ENCODE measurements at regions not wholly inside any gene's neighbourhood (a gene's known extent, or its start where the extent isn't known, plus 50 kb on each side); places are given as distances from the start of the nearest gene placed in this dataset.

DNA sequence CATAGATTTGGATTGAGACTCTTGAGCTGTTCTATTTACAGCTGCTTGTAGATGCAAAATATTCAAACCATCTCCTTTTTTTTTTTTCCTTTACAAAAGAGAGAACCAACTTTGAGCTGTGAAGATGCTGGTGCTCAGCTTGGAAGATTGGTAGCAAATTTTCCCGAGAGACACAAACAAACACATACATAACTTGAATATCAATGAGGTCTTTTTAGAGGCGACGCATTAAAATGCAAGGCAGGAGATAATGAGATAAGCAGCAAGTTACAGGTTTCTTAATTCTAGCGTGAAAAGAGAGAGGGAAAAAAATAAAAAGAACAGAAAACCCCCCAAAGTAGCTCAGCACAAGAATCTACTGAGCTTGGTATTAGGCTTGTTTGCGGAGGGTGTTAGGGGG lies 247.0 kb upstream of the SORL1-AS1 start:
- no peaks in the 10 kb centered on the region for H3K36me3 ChIP-seq (ENCODE audit: insufficient read depth, low read length)
- TF ChIP-seq EP300 (conservative IDR thresholded peaks at IDR 0.05; ENCODE audit: poor library complexity, severe bottlenecking) (no peak), TAF1 (IDR thresholded peaks at IDR 0.05; ENCODE audit: low read depth) (no peak), REST (IDR thresholded peaks at IDR 0.05; ENCODE audit: borderline replicate concordance) (no peak)
- no peaks in the 10 kb centered on the region for H3K79me2 ChIP-seq (replicated peaks; ENCODE audit: insufficient read depth, low read length)
- H3F3A ChIP-seq (ENCODE audit: insufficient read depth, low read length, poor library complexity, severe bottlenecking): no peaks in the 10 kb centered on the region
- H3K27ac ChIP-seq (ENCODE audit: low read length): no peak overlapping the region
- H4K20me1 ChIP-seq (ENCODE audit: insufficient read depth): no peaks in the 10 kb centered on the region
- no peak overlapping the region for H3K4me3 ChIP-seq (ENCODE audit: low read length)
- no peak overlapping the region for H2AFZ ChIP-seq (ENCODE audit: low read depth, low read length)
- no peaks in the 10 kb centered on the region for H3K9me2 ChIP-seq (ENCODE audit: insufficient read depth, low read length)
- H3K4me2 ChIP-seq (ENCODE audit: low read length): no peak overlapping the region
- no peaks in the 10 kb centered on the region for H3K27me3 ChIP-seq (ENCODE audit: insufficient read depth, low read depth, low read length)
- H3K9ac ChIP-seq (ENCODE audit: low read length): no peak overlapping the region
- no peaks in the 10 kb centered on the region for H3K9me3 ChIP-seq (ENCODE audit: low read length)

GRCh38 chr11:121696931-121697670 lies 244.3 kb upstream of the SORL1-AS1 start:
- Histone ChIP-seq H4K20me1 (ENCODE audit: insufficient read depth) (no peaks in the 10 kb centered on the region), H3K4me2 (ENCODE audit: low read length) (no peak overlapping the region), H3K36me3 (ENCODE audit: insufficient read depth, low read length) (no peaks in the 10 kb centered on the region), H3K79me2 (replicated peaks; ENCODE audit: insufficient read depth, low read length) (no peaks in the 10 kb centered on the region), H3K9me3 (ENCODE audit: low read length) (no peaks in the 10 kb centered on the region), H3K27me3 (ENCODE audit: insufficient read depth, low read depth, low read length) (no peaks in the 10 kb centered on the region), H3K27ac (ENCODE audit: low read length) (no peak overlapping the region), H3K4me3 (ENCODE audit: low read length) (no peak overlapping the region), H3F3A (ENCODE audit: insufficient read depth, low read length, poor library complexity, severe bottlenecking) (no peaks in the 10 kb centered on the region), H2AFZ (ENCODE audit: low read depth, low read length) (no peak overlapping the region), H3K9ac (ENCODE audit: low read length) (no peak overlapping the region), H3K9me2 (ENCODE audit: insufficient read depth, low read length) (no peaks in the 10 kb centered on the region)
- TF ChIP-seq EZH2 (IDR thresholded peaks at IDR 0.05; ENCODE audit: borderline replicate concordance, insufficient read depth, low read length, poor library complexity, severe bottlenecking) (no peak), EP300 (conservative IDR thresholded peaks at IDR 0.05; ENCODE audit: poor library complexity, severe bottlenecking) (no peak), REST (IDR thresholded peaks at IDR 0.05; ENCODE audit: borderline replicate concordance) (no peak), MXI1 (conservative IDR thresholded peaks at IDR 0.05; ENCODE audit: poor library complexity, severe bottlenecking) (no peak), CTCF (IDR thresholded peaks at IDR 0.05; ENCODE audit: poor library complexity, severe bottlenecking) (no peak), TAF1 (IDR thresholded peaks at IDR 0.05; ENCODE audit: low read depth) (no peak), SMC3 (conservative IDR thresholded peaks at IDR 0.05; ENCODE audit: poor library complexity) (no peak), RAD21 (conservative IDR thresholded peaks at IDR 0.05) (no peak), POLR2AphosphoS5 (IDR thresholded peaks at IDR 0.05) (no peak)

All from neural cell (in vitro differentiated cells).